ENCODE measurements at regions not wholly inside any gene's neighbourhood (a gene's known extent, or its start where the extent isn't known, plus 50 kb on each side); places are given as distances from the start of the nearest gene placed in this dataset.

GRCh38 chr7:114822131-114822530, 99.8 kb upstream of the MDFIC start:
- WGBS, 2 donors (ENCODE audit: low coverage in 1 of 2) = 94 to 100% methylated on average over 1 of the region's 1 CpG
- H3K27ac ChIP-seq = peak overlapping the region in 1 of 4 donors; percentile 77
- TF ChIP-seq, protein P1, sequence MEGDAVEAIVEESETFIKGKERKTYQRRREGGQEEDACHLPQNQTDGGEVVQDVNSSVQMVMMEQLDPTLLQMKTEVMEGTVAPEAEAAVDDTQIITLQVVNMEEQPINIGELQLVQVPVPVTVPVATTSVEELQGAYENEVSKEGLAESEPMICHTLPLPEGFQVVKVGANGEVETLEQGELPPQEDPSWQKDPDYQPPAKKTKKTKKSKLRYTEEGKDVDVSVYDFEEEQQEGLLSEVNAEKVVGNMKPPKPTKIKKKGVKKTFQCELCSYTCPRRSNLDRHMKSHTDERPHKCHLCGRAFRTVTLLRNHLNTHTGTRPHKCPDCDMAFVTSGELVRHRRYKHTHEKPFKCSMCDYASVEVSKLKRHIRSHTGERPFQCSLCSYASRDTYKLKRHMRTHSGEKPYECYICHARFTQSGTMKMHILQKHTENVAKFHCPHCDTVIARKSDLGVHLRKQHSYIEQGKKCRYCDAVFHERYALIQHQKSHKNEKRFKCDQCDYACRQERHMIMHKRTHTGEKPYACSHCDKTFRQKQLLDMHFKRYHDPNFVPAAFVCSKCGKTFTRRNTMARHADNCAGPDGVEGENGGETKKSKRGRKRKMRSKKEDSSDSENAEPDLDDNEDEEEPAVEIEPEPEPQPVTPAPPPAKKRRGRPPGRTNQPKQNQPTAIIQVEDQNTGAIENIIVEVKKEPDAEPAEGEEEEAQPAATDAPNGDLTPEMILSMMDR (IDR thresholded peaks at IDR 0.05) = no peak
- no peak for TF ChIP-seq POLR2AphosphoS5 (IDR thresholded peaks at IDR 0.05)
- no peak for TF ChIP-seq EP300 (IDR thresholded peaks at IDR 0.05)
- no peak for TF ChIP-seq POLR2A (IDR thresholded peaks at IDR 0.05)
- H3K9me3 ChIP-seq = peaks cover 0 to 10% (median 0%) of the 10 kb centered on the region in 3 donors
- H3K4me3 ChIP-seq = no peak overlapping the region
- no peaks in the 10 kb centered on the region for H3K36me3 ChIP-seq
- no peak for ATAC-seq
- no peaks in the 10 kb centered on the region for H3K27me3 ChIP-seq
- H3K4me1 ChIP-seq = peaks cover 5 to 53% (median 9%) of the 10 kb centered on the region in 3 donors

DNA sequence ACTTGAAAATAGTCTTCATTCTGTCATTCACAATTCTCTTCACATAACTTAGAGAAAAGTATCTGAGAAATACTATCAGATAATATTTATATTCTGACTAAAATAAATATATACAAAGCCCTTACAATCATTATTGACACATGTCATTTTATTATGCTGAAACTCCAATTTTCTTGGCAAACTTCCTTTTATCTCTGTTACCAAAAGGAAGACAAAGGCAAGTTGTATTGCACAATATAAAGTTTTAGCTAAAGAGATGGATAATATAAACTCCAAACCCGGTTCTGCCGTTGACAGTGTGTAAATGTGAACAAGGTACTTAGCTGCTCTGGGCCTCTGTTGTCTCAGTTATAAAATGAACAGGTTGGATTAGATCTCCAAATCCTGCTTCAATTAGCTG, 99.0 kb upstream of the MDFIC start:
- H3K4me1 ChIP-seq = peaks cover 5 to 53% (median 9%) of the 10 kb centered on the region in 3 donors
- H3K36me3 ChIP-seq = no peaks in the 10 kb centered on the region
- ATAC-seq = no peak
- TF ChIP-seq POLR2A (IDR thresholded peaks at IDR 0.05) = no peak
- no peak for TF ChIP-seq POLR2AphosphoS5 (IDR thresholded peaks at IDR 0.05)
- H3K4me3 ChIP-seq = no peak overlapping the region
- 31 to 56% methylated on average over 2 of the region's 2 CpGs for WGBS, 2 donors (ENCODE audit: low coverage in 1 of 2)
- peak overlapping the region in 1 of 4 donors; percentile 22 for H3K27ac ChIP-seq
- H3K27me3 ChIP-seq = no peaks in the 10 kb centered on the region
- H3K9me3 ChIP-seq = peaks cover 0 to 10% (median 0%) of the 10 kb centered on the region in 3 donors

DNA sequence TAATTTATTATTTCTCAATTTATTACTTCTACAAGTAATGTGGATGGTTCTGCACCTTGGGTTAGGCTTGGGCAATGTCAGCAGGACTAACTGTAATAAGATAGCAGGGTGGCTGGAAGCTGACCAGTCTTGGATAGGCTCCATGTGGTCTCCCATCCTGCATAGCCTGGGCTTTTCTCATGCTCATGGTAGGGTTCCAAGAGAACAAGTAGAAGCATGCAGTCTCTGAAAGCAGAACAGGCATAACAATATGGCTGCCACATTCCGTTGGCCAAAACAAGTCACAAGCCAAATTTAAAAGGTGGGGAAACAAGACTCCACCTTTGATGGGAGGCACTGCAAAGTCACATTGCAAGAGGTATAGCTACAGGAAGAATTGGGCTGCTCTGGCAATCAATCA, 98.6 kb upstream of the MDFIC start:
- Histone ChIP-seq H3K36me3 (no peaks in the 10 kb centered on the region), H3K9me3 (peaks cover 0 to 10% (median 0%) of the 10 kb centered on the region in 3 donors), H3K4me3 (no peak overlapping the region), H3K27ac (peak overlapping the region in 1 of 4 donors; percentile 22), H3K27me3 (no peaks in the 10 kb centered on the region), H3K4me1 (peaks cover 5 to 53% (median 9%) of the 10 kb centered on the region in 3 donors)
- 71 to 100% methylated on average over 1 of the region's 1 CpG for WGBS, 2 donors (ENCODE audit: low coverage in 1 of 2)
- ATAC-seq = no peak
- TF ChIP-seq POLR2AphosphoS5 (IDR thresholded peaks at IDR 0.05) = peak; percentile 25
- TF ChIP-seq POLR2A (IDR thresholded peaks at IDR 0.05) = no peak

- H3K4me1 ChIP-seq = peaks cover 0 to 32% (median 0%) of the 10 kb centered on the region in 3 donors
- H3K27ac ChIP-seq = no peak overlapping the region
- no peak for ATAC-seq
- H3K36me3 ChIP-seq = no peaks in the 10 kb centered on the region
- TF ChIP-seq, protein P1 (IDR thresholded peaks at IDR 0.05) = peak in 1 of 4 experiments; percentile 22
- no peak for TF ChIP-seq POLR2AphosphoS5 (IDR thresholded peaks at IDR 0.05)
- peaks cover 0 to 10% (median 0%) of the 10 kb centered on the region in 3 donors for H3K9me3 ChIP-seq
- no peaks in the 10 kb centered on the region for H3K27me3 ChIP-seq
- H3K4me3 ChIP-seq = no peak overlapping the region
- 89 to 90% methylated on average over 2 to 3 of the region's 3 CpGs for WGBS, 2 donors (ENCODE audit: low coverage in 1 of 2)
Measured at GRCh38 chr7:114825423-114825951, 96.4 kb upstream of the MDFIC start.

DNA sequence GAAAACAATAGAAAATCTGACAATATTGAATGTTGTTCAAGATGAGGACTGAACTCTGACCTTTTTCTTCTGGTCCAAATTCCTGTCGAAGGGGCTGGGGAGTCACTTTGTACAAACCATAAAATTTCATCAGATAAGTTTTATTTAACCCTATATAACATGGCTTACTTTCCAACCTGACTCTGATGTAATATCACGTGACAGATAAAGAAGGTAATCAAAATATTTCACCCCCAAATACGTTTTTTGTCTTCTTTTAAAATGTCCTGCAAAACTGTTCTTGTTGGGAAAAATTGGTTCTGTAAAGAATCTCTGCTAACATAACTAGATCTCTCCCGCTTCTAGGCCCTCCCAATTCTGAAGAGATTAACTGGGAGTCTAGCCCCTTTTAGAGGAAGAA, 90.9 kb upstream of the MDFIC start:
- no peak overlapping the region for H3K27ac ChIP-seq
- WGBS, 2 donors (ENCODE audit: low coverage in 1 of 2) = 72 to 84% methylated on average over 3 of the region's 4 CpGs
- no peaks in the 10 kb centered on the region for H3K4me1 ChIP-seq
- peaks cover 0 to 10% (median 0%) of the 10 kb centered on the region in 3 donors for H3K9me3 ChIP-seq
- no peak overlapping the region for H3K4me3 ChIP-seq
- H3K27me3 ChIP-seq = no peaks in the 10 kb centered on the region
- H3K36me3 ChIP-seq = no peaks in the 10 kb centered on the region
- TF ChIP-seq POLR2AphosphoS5 (IDR thresholded peaks at IDR 0.05) = no peak
- ATAC-seq = no peak

DNA sequence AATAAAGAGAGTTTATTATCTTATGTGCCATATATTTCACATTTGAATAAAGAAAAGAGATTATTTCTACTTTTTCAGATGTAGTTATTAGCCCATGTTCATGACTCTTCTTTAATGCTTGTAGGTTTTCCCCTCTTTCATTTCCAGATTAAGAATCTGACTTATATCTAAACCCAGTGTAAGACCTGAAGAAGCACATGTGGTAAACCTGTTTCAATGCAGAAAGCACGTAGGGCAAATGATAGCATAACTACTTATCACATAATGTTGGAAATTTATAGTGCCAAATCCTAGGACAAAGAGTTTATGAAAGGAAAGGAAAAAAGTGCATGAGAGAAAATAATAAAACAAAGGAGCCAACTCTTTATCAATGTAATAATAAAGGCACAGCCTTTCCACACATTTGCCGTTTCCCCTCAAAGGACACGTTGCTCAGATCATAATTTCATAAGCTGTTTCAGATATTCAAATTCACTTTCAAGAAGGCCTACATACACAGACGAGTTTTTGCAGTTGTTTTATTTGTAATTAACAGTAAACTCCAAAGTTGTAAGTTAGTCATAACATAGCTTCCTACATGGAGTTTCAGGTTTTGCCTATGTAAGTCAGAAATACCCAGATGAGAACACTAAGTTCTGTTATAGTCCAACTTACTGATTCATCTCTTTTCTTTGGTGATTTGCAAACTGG, 88.8 kb upstream of the MDFIC start:
- no peak overlapping the region for H3K27ac ChIP-seq
- no peak for ATAC-seq
- no peaks in the 10 kb centered on the region for H3K9me3 ChIP-seq
- H3K4me3 ChIP-seq = no peak overlapping the region
- no peaks in the 10 kb centered on the region for H3K27me3 ChIP-seq
- WGBS, 2 donors (ENCODE audit: low coverage in 1 of 2) = 77 to 92% methylated on average over 4 of the region's 4 CpGs
- H3K4me1 ChIP-seq = no peaks in the 10 kb centered on the region
- no peaks in the 10 kb centered on the region for H3K36me3 ChIP-seq
- no peak for TF ChIP-seq POLR2A (IDR thresholded peaks at IDR 0.05)
- TF ChIP-seq EP300 (IDR thresholded peaks at IDR 0.05) = no peak
- TF ChIP-seq, protein P1 (IDR thresholded peaks at IDR 0.05) = no peak
- TF ChIP-seq POLR2AphosphoS5 (IDR thresholded peaks at IDR 0.05) = no peak
